HG03571 (cell line): ENCODE measurements at regions not wholly inside any gene's neighbourhood (a gene's known extent, or its start where the extent isn't known, plus 50 kb on each side); places are given as distances from the start of the nearest gene placed in this dataset.
"Not testable (repeated sequence)": the region's sequence is repeated elsewhere in the genome, so short reads cannot be mapped to it uniquely, and the experiment has no call there.

Source experiments
- ATAC-seq: cut with Tn5 transposase; IDR thresholded peaks from one replicate; pipeline ENCODE4 v1.9.1; 2021; ENCODE audit not compliant: unreplicated experiment

GRCh38 chr16:10272250-10272854 is 90.1 kb upstream of the GRIN2A start:
- not testable (repeated sequence) for ATAC-seq

GRCh38 chr16:10275214-10275996 is 93.2 kb upstream of the GRIN2A start:
- ATAC-seq = peak; percentile 93

- ATAC-seq = no peak
Measured at GRCh38 chr16:10277597-10277996, 95.4 kb upstream of the GRIN2A start.

- no peak for ATAC-seq
Measured at GRCh38 chr16:10280262-10281170, 98.3 kb upstream of the GRIN2A start.

GRCh38 chr16:10282367-10282766 is 100.1 kb upstream of the GRIN2A start:
- ATAC-seq = no peak

- not testable (repeated sequence) for ATAC-seq
Measured at GRCh38 chr16:10283246-10283645, 101.0 kb upstream of the GRIN2A start.

- ATAC-seq = not testable (repeated sequence)
Measured at GRCh38 chr16:10290467-10291105, 95.3 kb upstream of the ATF7IP2 start.

- not testable (repeated sequence) for ATAC-seq
Measured at GRCh38 chr16:10292197-10292596, 93.7 kb upstream of the ATF7IP2 start.

- not testable (repeated sequence) for ATAC-seq
Measured at GRCh38 chr16:10292976-10293375, 92.9 kb upstream of the ATF7IP2 start.

GRCh38 chr16:10294153-10294552 is 91.7 kb upstream of the ATF7IP2 start:
- ATAC-seq = not testable (repeated sequence)

GRCh38 chr16:10296956-10297340 is 88.9 kb upstream of the ATF7IP2 start:
- peak; percentile 36 for ATAC-seq

GRCh38 chr16:10297341-10298006 is 88.4 kb upstream of the ATF7IP2 start:
- peak; percentile 96 for ATAC-seq

- ATAC-seq = no peak
Measured at GRCh38 chr16:10300905-10301304, 85.0 kb upstream of the ATF7IP2 start.

GRCh38 chr16:10301547-10301946 is 84.3 kb upstream of the ATF7IP2 start:
- ATAC-seq = not testable (repeated sequence)

GRCh38 chr16:10305912-10306311 is 79.9 kb upstream of the ATF7IP2 start:
- no peak for ATAC-seq

- ATAC-seq = no peak
Measured at GRCh38 chr16:10308305-10309193, 77.3 kb upstream of the ATF7IP2 start.

- no peak for ATAC-seq
Measured at GRCh38 chr16:10309271-10309932, 76.5 kb upstream of the ATF7IP2 start.

- ATAC-seq = no peak
Measured at GRCh38 chr16:10312008-10312407, 73.9 kb upstream of the ATF7IP2 start.
